IPS DF 4.7 (cell line): ENCODE measurements at regions not wholly inside any gene's neighbourhood (a gene's known extent, or its start where the extent isn't known, plus 50 kb on each side); places are given as distances from the start of the nearest gene placed in this dataset.
"Not testable (repeated sequence)": the region's sequence is repeated elsewhere in the genome, so short reads cannot be mapped to it uniquely, and the experiment has no call there.

Experiments used
- DNase-seq: peaks from one replicate; pipeline ENCODE4 v3.0.0-alpha.2; 2013; ENCODE audit warnings: low spot score; ENCODE audit errors: extremely low read depth

DNA sequence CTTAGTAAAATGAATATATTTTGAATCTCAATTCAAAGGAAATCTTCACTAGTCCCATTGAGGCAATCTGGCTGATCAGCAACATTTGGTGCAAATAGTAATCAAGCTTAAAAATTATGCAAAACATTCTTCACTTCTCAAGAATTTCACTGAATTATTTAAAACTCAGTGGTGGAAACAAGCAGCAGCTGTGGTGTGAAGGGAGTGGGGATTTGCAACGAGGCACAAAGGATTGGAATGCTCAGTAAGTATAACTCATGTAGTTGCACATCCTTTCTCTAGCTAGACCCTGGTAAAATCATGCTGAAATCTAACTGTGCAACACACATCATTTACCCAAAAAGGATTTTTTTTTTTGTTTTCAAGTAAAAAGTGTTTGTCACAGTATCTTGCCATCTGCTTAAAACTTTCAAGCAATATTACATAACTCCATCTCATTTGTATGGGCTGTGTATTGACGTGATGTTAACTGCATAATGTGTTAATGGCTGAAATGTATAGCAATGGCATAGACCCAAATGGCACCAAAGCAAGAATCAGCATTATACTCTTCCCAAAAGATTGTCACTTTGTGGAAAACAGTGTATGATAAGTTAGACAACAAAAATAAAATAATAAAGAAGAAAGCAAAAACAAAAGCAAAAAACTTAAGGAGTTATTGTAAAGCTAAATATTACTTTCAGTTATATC is 816.6 kb downstream of the EPHA3 start:
- no peak for DNase-seq

DNA sequence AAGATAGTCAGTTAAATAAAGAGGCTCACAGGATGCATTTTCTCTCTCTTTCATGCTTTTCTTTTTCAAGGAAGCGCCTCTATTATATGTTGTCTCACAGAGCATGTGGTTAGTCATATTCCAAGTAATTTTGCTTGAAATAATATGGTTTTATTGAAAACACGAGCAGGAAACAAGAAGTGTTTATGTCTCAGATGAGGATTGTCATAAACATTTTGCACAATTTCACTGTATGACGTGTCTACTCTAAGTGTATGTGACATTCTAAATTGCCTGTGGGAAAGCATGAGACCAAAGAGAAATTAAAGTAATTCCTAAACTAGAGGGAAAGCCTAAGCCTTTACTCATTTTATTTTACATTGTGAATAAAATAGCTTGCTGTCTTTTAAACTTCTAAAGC is 818.6 kb downstream of the EPHA3 start:
- DNase-seq = no peak

DNA sequence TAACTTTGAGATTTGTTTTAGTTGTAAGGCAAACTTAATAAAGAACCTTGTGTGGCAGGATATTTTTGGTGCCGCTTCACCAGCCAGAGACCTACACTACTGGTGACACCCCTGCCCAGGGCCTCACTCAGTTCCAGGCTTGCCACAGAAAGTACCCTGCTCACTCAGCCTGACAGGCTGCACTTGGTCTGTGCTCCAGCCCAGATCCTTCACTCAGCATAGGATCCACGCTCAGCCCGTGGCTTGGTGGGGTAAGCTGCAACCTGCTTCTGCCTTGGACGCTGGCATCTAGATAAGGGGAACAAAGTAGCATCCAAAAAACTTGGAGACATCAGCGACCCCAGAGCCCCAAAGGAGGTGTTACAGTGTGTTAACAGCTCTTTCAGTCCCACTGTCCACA is 825.5 kb downstream of the EPHA3 start:
- DNase-seq = no peak

DNA sequence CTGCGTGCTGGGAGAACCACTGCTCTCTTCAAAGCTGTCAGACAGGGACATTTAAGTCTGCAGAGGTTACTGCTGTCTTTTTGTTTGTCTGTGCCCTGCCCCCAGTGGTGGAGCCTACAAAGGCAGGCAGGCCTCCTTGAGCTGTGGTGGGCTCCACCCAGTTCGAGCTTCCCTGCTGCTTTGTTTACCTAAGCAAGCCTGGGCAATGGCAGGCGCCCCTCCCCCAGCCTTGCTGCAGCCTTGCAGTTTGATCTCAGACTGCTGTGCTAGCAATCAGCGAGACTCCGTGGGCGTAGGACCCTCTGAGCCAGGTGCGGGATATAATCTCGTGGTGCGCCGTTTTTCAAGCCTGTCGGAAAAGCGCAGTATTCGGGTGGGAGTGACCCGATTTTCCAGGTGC is 837.0 kb downstream of the EPHA3 start:
- DNase-seq = not testable (repeated sequence)

DNA sequence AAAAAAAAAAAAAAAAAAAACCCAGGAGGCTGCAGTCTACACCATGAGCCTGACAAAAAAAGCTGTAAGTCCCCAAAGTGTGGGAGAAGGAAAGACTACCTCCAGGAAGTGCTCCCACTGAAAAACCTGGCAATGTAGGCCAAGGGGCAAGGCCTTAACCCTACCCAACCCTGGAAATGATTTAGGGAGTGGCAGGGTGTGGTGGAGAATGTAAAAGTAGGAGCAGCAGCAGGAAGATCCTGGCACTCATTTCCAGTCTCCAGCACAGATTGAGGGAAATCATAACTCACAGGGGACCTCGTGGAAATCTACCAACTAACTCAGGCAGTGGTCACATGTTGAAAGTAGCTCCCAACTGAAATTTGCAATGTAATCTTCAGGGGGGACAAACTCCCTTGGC is 839.5 kb downstream of the EPHA3 start:
- DNase-seq = no peak

DNA sequence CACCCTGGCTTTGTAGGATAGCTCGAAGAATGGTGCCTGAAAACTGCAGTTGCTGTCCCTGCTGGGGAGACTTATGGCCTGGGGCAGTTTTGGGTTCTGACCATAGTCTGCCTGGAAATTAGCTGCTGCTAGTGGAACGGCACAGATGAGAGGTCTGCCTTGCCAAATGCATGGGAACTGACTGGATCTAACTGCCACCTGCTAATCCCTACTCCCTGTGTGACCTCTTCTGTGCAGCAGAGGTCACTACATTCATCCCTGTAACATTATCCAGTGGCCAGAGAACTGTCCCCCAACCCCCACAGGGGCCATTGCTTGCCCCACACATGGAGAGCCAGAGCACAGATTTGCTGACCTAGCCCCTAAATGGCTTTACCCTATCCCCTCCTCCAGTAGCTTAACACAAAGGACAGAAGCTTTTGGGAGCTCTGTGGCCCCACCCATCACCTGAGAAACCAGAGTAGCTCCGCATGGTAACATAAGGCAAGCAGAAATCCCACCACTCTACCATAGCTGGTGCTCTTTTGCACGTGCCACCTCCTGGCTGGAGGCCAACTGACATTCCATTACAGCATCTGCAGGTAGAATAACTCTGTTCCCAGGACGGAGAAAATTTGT is 840.0 kb downstream of the EPHA3 start:
- DNase-seq = no peak

DNA sequence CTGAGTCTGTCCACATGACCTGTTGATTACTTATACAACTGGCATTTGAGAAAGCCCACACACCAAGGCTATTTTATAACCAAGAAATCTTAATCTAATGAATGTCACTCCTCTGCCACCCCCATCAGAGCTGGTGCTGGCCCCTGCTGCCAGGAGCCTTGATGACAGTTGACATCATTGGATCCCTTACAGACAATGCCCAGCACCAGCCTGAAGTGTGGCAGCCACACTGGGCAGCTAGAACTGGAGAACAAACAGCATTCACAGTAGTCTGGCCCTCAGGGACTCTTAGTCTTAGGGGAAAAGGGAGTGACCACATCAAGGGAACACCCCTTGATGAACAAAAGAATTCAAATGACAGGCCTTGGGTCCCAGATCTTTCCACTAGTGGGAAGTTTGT is 840.6 kb downstream of the EPHA3 start:
- DNase-seq = no peak

DNA sequence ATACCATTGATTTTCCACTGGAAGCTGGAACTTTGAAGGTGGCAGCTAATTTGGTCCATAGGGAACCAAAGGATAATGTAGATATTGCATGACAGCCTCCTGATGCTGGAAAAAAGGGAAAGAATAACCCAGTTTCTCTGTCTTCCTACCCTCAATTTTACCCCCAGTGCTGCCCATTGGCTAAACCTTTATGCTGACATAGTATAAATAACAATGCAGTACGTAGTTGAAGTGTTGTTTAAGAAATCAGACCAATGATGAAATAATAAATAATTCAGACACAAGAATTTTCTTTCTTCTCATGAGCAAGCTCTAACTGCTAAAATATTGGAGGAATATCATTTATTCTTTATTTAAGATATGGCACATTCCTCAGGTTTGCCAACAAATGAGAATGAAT is 843.4 kb downstream of the EPHA3 start:
- no peak for DNase-seq

DNA sequence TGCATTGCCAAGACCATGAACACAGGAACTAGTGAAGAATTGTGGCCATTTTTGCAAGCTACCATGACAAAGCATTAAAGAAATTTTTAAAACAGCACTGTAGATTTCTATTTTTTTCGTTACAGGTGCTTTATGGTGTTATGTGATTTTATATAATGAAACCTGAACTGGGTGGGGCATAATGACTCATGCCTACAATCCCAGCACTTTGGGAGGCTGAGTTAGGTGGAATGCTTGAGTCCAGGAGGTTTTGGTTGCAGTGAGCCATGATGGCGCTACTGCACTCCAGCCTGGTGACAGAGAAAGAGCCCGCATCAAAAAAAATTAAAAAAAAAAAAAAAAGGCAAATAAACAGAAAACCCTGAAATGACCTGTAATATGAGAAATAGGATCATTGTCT is 846.7 kb downstream of the EPHA3 start:
- no peak for DNase-seq

DNA sequence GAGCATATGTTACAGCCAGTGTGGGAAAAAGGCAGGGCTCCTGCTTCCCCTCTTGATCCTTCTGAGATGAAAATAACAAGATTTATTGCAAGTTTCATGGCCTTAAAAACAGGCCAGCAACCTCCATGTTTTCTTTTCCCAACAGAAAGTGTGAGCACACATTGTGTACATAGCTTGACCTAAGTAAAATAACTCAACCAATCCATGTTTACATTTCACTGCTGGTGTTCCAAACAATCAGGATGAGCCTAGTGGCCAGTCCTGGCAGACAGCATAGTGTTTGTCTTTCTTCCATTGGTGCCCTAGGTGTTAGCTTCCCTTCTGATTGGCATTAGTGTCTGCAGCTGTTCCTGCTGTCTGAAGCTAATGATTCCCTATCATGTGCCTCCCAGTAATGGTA is 847.7 kb downstream of the EPHA3 start:
- no peak for DNase-seq

DNA sequence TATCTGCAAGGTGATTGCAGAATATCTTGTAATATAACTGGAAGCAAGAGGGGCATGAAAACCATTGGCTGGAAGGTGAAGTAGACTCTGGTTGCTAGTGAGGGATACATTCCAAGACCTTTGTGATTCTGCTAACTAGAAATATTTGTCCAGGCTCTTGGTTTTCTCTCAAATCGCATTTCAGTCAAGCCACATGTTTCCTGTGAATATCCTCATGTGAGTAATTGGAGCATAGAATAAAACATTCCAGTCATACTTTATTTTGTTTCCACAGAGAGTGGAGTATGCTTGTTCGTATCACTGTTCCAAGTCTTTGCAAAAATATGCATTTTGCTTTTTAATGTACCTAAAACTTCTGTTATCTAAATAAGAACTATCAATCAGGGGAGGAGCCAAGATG is 850.0 kb downstream of the EPHA3 start:
- DNase-seq = no peak

DNA sequence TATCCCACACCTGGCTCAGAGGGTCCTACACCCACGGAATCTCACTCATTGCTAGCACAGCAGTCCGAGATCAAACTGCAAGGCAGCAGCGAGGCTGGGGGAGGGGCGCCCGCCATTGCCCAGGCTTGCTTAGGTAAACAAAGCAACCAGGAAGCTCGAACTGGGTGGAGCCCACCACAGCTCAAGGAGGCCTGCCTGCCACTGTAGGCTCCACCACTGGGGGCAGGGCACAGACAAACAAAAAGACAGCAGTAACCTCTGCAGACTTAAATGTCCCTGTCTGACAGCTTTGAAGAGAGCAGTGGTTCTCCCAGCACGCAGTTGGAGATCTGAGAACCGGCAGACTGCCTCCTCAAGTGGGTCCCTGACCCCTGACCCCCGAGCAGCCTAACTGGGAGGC is 850.7 kb downstream of the EPHA3 start:
- DNase-seq = not testable (repeated sequence)

DNA sequence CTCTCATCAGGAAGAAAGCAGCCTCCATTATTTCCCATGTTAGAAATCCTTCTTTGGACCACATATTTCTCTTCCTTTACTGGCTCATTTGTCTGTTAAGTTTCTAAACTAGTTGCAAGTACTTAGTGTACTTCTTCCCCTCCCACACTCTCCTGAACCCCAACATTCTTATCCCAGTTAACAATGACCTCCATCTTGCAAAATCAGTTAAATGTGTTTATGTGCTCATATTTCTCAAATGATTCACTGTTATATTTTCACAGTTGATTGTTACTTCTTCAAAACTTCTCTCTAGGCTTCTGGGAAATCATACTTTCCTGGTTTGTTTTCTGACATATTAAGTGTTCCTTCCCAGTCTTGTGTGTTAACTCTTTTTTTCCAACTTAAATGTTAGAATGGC is 856.9 kb downstream of the EPHA3 start:
- no peak for DNase-seq

DNA sequence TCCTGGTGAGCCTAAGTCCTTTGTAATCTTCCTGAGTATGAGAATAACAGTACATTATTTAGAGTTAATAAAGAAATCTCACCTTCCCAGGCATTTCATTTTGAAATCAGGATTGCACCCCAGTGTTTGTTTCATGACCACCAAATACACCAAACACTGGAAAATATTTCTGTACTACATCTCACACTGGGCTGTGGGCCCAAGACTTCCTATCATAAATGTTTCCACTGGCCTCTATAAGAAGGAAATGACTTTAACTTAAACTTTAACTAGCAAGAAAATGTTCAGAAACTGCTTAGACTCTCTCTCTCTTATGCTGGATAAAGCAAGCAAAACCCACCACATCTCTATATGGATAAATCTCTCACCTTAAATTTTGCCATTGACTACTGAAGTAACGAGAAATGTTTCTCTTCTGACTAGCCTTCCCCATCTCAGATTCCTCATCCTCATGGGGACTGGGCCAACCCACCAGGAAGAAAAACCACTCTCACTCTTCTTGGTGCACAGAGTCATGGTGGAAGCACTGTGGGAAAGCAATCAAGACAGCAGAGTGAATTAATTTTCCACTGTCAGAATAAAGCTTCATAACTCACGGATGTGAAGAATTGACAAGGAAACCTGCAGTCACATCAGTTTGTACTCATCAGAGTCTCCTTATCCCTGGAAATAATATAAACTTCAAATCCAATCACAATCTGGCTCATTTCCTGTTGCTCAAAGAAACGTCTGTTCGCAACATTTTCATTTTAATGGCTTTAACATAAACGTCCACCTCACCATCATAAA is 859.6 kb downstream of the EPHA3 start:
- DNase-seq = no peak

DNA sequence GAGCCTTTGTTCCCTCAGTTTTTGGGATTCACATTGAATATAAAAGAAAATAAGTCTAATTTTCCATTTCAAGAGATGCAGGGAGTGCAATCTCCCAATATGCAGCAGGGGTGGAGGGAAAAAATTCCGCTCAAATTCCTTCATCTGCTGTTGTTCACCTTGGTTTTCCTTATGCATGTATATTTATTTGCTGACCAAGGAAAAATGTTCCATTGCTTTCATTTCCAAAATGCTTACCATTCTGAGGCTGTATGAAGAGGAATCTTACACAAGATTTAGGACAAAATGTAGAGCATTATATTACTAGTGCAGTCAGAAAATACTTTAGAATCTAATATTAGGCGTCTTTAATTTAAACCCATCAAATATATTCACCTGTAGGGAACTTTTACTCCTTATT is 863.9 kb downstream of the EPHA3 start:
- DNase-seq = no peak

DNA sequence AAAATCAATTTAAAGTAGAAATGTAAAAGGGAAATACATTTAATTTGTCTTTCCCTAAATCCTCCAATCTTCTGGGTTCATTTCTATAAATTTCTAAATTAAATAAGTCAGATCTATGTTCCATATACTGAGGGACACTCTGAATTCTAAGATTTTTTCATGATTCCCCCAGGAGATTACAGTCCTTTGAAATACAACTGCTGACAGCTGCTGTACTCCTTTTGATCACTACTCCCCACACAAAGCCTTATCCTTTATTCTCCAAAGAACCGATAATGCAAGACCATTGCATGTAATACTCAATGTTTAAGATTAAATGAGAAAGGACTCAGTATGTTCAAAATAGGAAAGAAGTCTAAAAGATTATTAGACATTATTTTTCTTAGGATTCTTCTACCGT is 865.7 kb downstream of the EPHA3 start:
- no peak for DNase-seq

DNA sequence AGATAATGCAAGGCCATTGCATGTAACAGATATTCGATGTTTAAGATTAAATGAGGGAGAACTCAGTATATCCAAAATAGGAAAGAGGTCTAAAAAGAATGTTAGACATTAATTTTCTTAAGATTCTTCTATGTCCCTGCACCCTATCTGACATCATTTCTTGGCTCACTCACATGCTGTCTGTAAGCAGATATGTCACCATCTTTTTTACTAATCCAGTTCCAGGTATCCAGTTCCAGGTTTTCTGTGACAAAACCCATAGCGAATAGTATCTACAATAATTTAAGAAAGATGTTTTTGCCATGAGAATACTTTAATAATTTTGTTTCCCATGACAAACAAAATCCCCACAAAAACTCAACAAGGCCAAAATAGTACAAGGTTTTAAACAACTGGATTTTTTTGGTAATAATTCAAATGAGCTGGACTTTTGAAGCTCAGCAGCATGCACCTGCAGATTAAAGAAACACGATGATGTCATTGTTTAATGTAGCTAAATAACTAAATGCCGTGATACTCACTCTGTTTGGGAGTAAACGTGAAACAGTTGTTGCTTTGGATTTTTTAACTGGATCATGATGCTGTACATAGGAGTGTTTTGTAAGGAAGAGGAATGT is 867.6 kb downstream of the EPHA3 start:
- no peak for DNase-seq

DNA sequence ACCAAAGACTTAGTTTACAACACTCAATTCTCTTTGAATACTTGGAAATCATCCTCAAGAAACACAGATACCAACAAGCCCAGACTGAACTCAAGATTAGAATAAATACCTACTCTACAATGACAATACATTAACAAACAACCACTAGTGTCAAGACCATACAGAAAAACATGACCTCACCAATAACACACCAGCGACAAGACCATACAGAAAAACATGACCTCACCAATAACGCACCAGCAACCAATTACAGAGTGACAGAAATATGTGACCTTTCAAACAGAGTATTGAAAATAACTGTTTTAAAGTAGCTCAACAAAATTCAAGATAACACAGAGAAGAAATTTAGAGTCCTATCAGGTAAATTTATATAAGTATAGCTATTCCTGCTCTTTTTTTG is 876.0 kb downstream of the EPHA3 start:
- no peak for DNase-seq

DNA sequence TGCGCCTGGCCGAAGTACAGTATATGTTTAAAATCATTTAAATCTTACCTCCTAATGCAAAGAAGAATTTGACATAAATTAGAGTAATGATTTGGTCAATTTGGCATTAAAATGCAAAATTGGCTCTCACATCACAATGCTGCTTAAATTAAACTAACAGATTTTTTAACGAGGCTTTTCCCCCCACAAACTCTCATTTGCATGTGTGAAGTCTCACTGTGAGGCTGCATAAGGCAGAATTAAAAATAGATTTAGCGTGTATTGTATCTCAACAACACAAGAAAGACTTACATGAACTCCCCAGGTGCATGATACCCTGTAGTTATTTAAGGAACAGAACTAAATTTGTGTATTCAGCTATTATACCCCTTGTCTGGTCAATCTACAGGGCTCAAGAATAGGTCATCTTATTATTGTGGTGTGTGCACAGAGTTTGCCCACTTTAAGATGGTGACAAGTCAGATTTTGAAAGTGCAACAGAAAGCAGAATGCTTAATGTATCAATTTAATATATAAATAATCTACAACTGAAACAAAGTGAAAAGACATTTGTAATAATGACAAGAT is 897.9 kb downstream of the EPHA3 start:
- no peak for DNase-seq

DNA sequence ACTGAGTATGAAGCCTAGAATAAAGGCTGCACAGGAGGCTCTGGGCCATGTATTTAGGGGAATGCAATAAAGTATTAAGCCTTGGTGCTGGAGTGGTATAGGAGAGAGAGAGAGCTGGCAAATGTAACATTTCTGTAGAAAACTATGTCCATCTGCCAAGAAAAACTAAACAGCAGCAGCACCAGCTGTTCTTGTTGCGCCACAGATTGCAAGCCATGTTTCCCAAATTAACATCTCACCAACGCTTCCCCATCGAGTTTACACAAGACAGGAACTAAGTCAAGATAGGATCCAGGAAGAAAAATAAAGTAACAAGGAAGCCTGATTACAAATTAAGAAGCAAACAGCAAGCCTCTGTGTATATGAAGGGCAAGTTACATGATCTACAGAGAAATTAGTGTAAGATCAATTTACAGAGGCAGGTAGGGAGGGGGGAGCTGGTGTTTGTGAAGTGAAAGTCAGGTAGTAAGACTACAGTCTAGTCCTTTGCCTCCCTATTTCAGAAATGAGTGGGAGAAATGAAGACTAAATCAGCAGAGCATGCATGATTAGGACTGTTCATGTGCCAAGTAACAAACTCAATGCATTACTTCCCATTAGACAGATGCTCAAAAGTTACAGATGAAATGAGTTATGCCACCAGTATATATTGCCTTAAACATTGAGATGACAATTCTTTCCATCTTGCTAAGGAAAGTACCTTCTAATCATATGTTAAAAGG is 900.5 kb downstream of the EPHA3 start:
- DNase-seq = no peak

DNA sequence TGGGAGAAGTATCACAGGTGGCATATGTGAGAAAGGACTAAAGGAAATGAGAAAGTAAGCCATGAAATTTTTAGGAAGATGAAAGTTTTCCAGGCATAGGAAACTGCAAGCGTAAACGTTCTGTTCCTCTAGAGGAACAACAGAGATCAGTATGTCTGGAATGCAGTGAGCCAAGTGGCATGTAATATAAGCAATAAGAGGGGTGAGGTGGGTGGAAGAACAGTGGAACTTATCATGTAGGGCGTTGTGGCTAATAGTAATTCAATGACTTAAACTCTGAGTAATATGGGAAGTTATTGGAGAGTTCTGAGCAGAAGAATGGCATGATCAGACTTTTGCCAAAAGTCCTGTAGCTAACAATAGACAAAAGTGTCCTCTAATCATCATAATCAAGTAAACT is 902.9 kb downstream of the EPHA3 start:
- DNase-seq = no peak
